H9 (cell line): ENCODE measurements at regions not wholly inside any gene's neighbourhood (a gene's known extent, or its start where the extent isn't known, plus 50 kb on each side); places are given as distances from the start of the nearest gene placed in this dataset.

Source experiments
- DNase-seq: peaks from one replicate; pipeline ENCODE4 v3.0.0-alpha.2; 2017
- H2AFZ ChIP-seq: one replicate; pipeline ENCODE4 v1.6.1; 2013; ENCODE audit warnings: mild to moderate bottlenecking, low read length, control low read depth, moderate library complexity
- H2AK5ac ChIP-seq: 2 replicates; pipeline ENCODE4 v1.6.1; 2013; ENCODE audit warnings: low read length, control low read depth, mixed read lengths; ENCODE audit not compliant: insufficient read length
- H2BK120ac ChIP-seq: one replicate; pipeline ENCODE4 v1.6.1; 2013; ENCODE audit warnings: low read depth, mild to moderate bottlenecking, low read length, control low read depth, inconsistent platforms; ENCODE audit not compliant: poor library complexity, severe bottlenecking
- H2BK12ac ChIP-seq: 2 replicates; pipeline ENCODE4 v1.6.1; 2013; ENCODE audit warnings: low read length, control low read depth, mixed read lengths, low read depth; ENCODE audit not compliant: insufficient read length
- H2BK15ac ChIP-seq: 2 replicates; pipeline ENCODE4 v1.6.1; 2013; ENCODE audit warnings: low read depth, low read length, control low read depth
- H2BK20ac ChIP-seq: one replicate; pipeline ENCODE4 v1.6.1; 2013; ENCODE audit warnings: low read depth, mild to moderate bottlenecking, low read length, control low read depth, inconsistent platforms; ENCODE audit not compliant: poor library complexity, severe bottlenecking
- H2BK5ac ChIP-seq: 2 replicates; pipeline ENCODE4 v1.6.1; 2013; ENCODE audit warnings: low read length, control low read depth, mixed read lengths; ENCODE audit not compliant: insufficient read length
- H3K14ac ChIP-seq: 2 replicates; pipeline ENCODE4 v1.6.1; 2013; ENCODE audit warnings: low read length, control low read depth; ENCODE audit not compliant: insufficient read depth
- H3K18ac ChIP-seq: 2 replicates; pipeline ENCODE4 v1.6.1; 2013; ENCODE audit warnings: low read depth, mild to moderate bottlenecking, mixed read lengths, low read length, control low read depth; ENCODE audit not compliant: insufficient read length
- H3K23ac ChIP-seq: 2 replicates; pipeline ENCODE4 v1.6.1; 2013; ENCODE audit warnings: low read length, control low read depth, mixed read lengths, low read depth; ENCODE audit not compliant: insufficient read length
- H3K23me2 ChIP-seq: 2 replicates; pipeline ENCODE4 v1.6.1; 2013; ENCODE audit warnings: low read depth, mild to moderate bottlenecking, mixed read lengths, low read length, control low read depth; ENCODE audit not compliant: insufficient read length, poor library complexity, severe bottlenecking
- H3K27ac ChIP-seq: 2 replicates; pipeline ENCODE4 v1.5.1; 2013; ENCODE audit warnings: low read length, control low read depth, mixed read lengths, low read depth; ENCODE audit not compliant: insufficient read length
- H3K27me3 ChIP-seq: 2 replicates; pipeline ENCODE4 v1.6.1; 2013; ENCODE audit warnings: low read length, control low read depth, inconsistent platforms; ENCODE audit not compliant: insufficient read depth
- H3K4ac ChIP-seq: 2 replicates; pipeline ENCODE4 v1.6.1; 2013; ENCODE audit warnings: low read depth, mild to moderate bottlenecking, control low read depth, inconsistent platforms, low read length, moderate library complexity
- H3K4me1 ChIP-seq: 2 replicates; pipeline ENCODE4 v1.6.1; 2013; ENCODE audit warnings: low read length, control low read depth, inconsistent platforms; ENCODE audit not compliant: insufficient read depth
- H3K4me2 ChIP-seq: 2 replicates; pipeline ENCODE4 v1.6.1; 2013; ENCODE audit warnings: low read length, control low read depth, mixed read lengths; ENCODE audit not compliant: insufficient read length, insufficient read depth
- H3K56ac ChIP-seq: 2 replicates; pipeline ENCODE4 v1.6.1; 2013; ENCODE audit warnings: low read depth, mild to moderate bottlenecking, mixed read lengths, low read length, control low read depth; ENCODE audit not compliant: insufficient read length
- H3K79me1 ChIP-seq: 2 replicates; pipeline ENCODE4 v1.6.1; 2013; ENCODE audit warnings: low read depth, mild to moderate bottlenecking, moderate library complexity, low read length, control low read depth, inconsistent platforms; ENCODE audit not compliant: insufficient read depth, poor library complexity, severe bottlenecking
- H3K79me2 ChIP-seq: 2 replicates; pipeline ENCODE4 v1.6.1; 2013; ENCODE audit warnings: low read length, control low read depth, inconsistent platforms; ENCODE audit not compliant: insufficient read depth
- H3K9ac ChIP-seq: 2 replicates; pipeline ENCODE4 v1.6.1; 2013; ENCODE audit warnings: low read length, control low read depth, mixed read lengths; ENCODE audit not compliant: insufficient read length; ENCODE audit errors: extremely low read depth
- H3K9me3 ChIP-seq: one replicate; pipeline ENCODE4 v1.6.1; 2013; ENCODE audit warnings: low read depth, low read length, inconsistent platforms; ENCODE audit not compliant: control insufficient read depth
- H3T11ph ChIP-seq: one replicate; pipeline ENCODE4 v1.6.1; 2013; ENCODE audit warnings: mild to moderate bottlenecking, low read length, control low read depth, inconsistent platforms
- H4K20me1 ChIP-seq: one replicate; pipeline ENCODE4 v1.6.1; 2013; ENCODE audit not compliant: control insufficient read depth, insufficient read length, insufficient read depth
- H4K5ac ChIP-seq: 2 replicates; pipeline ENCODE4 v1.6.1; 2013; ENCODE audit warnings: low read depth, mild to moderate bottlenecking, mixed read lengths, low read length, control low read depth; ENCODE audit not compliant: insufficient read length
- H4K8ac ChIP-seq: replicated peaks from 2 replicates; pipeline ENCODE4 v1.6.1; 2013; ENCODE audit warnings: low read length, control low read depth, mixed read lengths, low read depth; ENCODE audit not compliant: insufficient read length
- H4K91ac ChIP-seq: 2 replicates; pipeline ENCODE4 v1.6.1; 2013; ENCODE audit warnings: low read depth, mild to moderate bottlenecking, moderate library complexity, mixed read lengths, low read length, control low read depth; ENCODE audit not compliant: insufficient read length
- H3K27ac Mint-ChIP-seq, 3 experiments: 2 replicates in 2 of 3; 3 replicates in 1 of 3; pipeline ENCODE4 v1.8.0; 2020 to 2021; ENCODE audit warnings: mixed read lengths in 3 of 3, mild to moderate bottlenecking in 1 of 3, moderate library complexity in 1 of 3
- H3K27me3 Mint-ChIP-seq: 2 replicates; pipeline ENCODE4 v1.8.0; 2021; ENCODE audit warnings: low read depth, mild to moderate bottlenecking, moderate library complexity, mixed read lengths
- H3K36me3 Mint-ChIP-seq, 3 experiments: 2 replicates in 2 of 3; 3 replicates in 1 of 3; pipeline ENCODE4 v1.8.0; 2020 to 2021; ENCODE audit warnings: low read depth in 3 of 3, mixed read lengths in 3 of 3; ENCODE audit not compliant: insufficient read depth in 1 of 3
- H3K4me1 Mint-ChIP-seq, 2 experiments: 2 replicates each; pipeline ENCODE4 v1.8.0; 2020; ENCODE audit warnings: mixed read lengths in 2 of 2
- H3K4me3 Mint-ChIP-seq, 2 experiments: 2 replicates in 1 of 2; 3 replicates in 1 of 2; pipeline ENCODE4 v1.8.0; 2020 to 2021; ENCODE audit warnings: mild to moderate bottlenecking in 2 of 2, mixed read lengths in 2 of 2, moderate library complexity in 1 of 2
- H3K9me3 Mint-ChIP-seq, 2 experiments: 2 replicates in 1 of 2; 3 replicates in 1 of 2; pipeline ENCODE4 v1.8.0; 2020; ENCODE audit warnings: mild to moderate bottlenecking in 2 of 2, mixed read lengths in 2 of 2, moderate library complexity in 1 of 2
- CTCF ChIP-seq: fragments of 200-600 bp; sonication (generic); conservative IDR thresholded peaks from 3 replicates; pipeline ENCODE4 v1.8.0; 2021; ENCODE audit warnings: antibody characterized with exemption, mild to moderate bottlenecking
- WGBS: extraction: QIAGEN DNeasy Blood & Tissue Kit; methylation state at CpG from one replicate; pipeline ENCODE4 v1.1.7; 2013; ENCODE audit warnings: missing lambda C conversion rate, low lambda C conversion rate, mixed read lengths; ENCODE audit not compliant: insufficient read length; ENCODE audit errors: extremely low coverage; 5-methylcytosine and 5-hydroxymethylcytosine counted together

GRCh38 chr5:62127098-62127736 lies 178.8 kb upstream of the KIF2A start:
- H3K36me3 Mint-ChIP-seq, result no peaks in the 10 kb centered on the region
- Histone ChIP-seq H3K4me1 (no peaks in the 10 kb centered on the region), H3K23ac (no peak overlapping the region), H2BK5ac (no peak overlapping the region), H2BK15ac (no peak overlapping the region), H2BK20ac (no peak overlapping the region), H3K27me3 (no peaks in the 10 kb centered on the region), H4K5ac (no peak overlapping the region), H3K27ac (no peak overlapping the region), H3K79me2 (no peaks in the 10 kb centered on the region), H3K9me3 (no peaks in the 10 kb centered on the region), H3K14ac (no peak overlapping the region), H3K4me2 (no peak overlapping the region), H3K9ac (no peak overlapping the region), H2AK5ac (no peak overlapping the region), H3K18ac (no peak overlapping the region), H3K79me1 (no peaks in the 10 kb centered on the region), H4K20me1 (no peaks in the 10 kb centered on the region), H4K8ac (no peak overlapping the region), H2AFZ (no peak overlapping the region), H4K91ac (no peak overlapping the region), H3K23me2 (no peaks in the 10 kb centered on the region), H3T11ph (no peak overlapping the region), H3K4ac (no peak overlapping the region), H2BK12ac (no peak overlapping the region), H3K56ac (no peak overlapping the region), H2BK120ac (no peak overlapping the region)
- no peak for TF ChIP-seq CTCF
- WGBS, result no CpG with 5 or more reads among the region's 2 CpGs
- DNase-seq, result no peak
- H3K4me3 Mint-ChIP-seq, result no peak overlapping the region
- H3K27me3 Mint-ChIP-seq, result no peaks in the 10 kb centered on the region
- H3K4me1 Mint-ChIP-seq, result peaks cover 9 to 11% of the 10 kb centered on the region in 2 experiments
- H3K9me3 Mint-ChIP-seq, result no peaks in the 10 kb centered on the region
- H3K27ac Mint-ChIP-seq, result no peak overlapping the region
